ENCODE measurements at regions not wholly inside any gene's neighbourhood (a gene's known extent, or its start where the extent isn't known, plus 50 kb on each side); places are given as distances from the start of the nearest gene placed in this dataset.

GRCh38 chr14:100657780-100658179 lies 68.9 kb upstream of the DLK1 start:
- TF ChIP-seq ZFX (IDR thresholded peaks at IDR 0.05) = no peak
- no peak for TF ChIP-seq CTCF (conservative IDR thresholded peaks at IDR 0.05)
